SU-DHL-6 (cell line): ENCODE measurements at regions not wholly inside any gene's neighbourhood (a gene's known extent, or its start where the extent isn't known, plus 50 kb on each side); places are given as distances from the start of the nearest gene placed in this dataset.

Experiments
- EZH2phosphoT487 ChIP-seq: fragments of 200-600 bp; sonication (generic), shearing (Covaris generic); conservative IDR thresholded peaks from 2 replicates; pipeline ENCODE4 v1.6.1; 2018; ENCODE audit warnings: mild to moderate bottlenecking, antibody characterized with exemption, low read length, moderate library complexity, mixed read lengths
- TF ChIP-seq, protein P1 (sequence below): fragments of 200-600 bp; sonication (generic); IDR thresholded peaks from one replicate; pipeline ENCODE4 v1.5.1; 2017; ENCODE audit warnings: antibody characterized with exemption, mild to moderate bottlenecking, low read length, moderate library complexity; ENCODE audit not compliant: insufficient read depth, poor library complexity, severe bottlenecking

- TF ChIP-seq, protein P1, sequence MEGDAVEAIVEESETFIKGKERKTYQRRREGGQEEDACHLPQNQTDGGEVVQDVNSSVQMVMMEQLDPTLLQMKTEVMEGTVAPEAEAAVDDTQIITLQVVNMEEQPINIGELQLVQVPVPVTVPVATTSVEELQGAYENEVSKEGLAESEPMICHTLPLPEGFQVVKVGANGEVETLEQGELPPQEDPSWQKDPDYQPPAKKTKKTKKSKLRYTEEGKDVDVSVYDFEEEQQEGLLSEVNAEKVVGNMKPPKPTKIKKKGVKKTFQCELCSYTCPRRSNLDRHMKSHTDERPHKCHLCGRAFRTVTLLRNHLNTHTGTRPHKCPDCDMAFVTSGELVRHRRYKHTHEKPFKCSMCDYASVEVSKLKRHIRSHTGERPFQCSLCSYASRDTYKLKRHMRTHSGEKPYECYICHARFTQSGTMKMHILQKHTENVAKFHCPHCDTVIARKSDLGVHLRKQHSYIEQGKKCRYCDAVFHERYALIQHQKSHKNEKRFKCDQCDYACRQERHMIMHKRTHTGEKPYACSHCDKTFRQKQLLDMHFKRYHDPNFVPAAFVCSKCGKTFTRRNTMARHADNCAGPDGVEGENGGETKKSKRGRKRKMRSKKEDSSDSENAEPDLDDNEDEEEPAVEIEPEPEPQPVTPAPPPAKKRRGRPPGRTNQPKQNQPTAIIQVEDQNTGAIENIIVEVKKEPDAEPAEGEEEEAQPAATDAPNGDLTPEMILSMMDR, result no peak
- TF ChIP-seq EZH2phosphoT487, result no peak
Observed at GRCh38 chr14:104460791-104461651, 118.5 kb upstream of the C14orf180 start.
